ENCODE measurements at regions not wholly inside any gene's neighbourhood (a gene's known extent, or its start where the extent isn't known, plus 50 kb on each side); places are given as distances from the start of the nearest gene placed in this dataset.

DNA sequence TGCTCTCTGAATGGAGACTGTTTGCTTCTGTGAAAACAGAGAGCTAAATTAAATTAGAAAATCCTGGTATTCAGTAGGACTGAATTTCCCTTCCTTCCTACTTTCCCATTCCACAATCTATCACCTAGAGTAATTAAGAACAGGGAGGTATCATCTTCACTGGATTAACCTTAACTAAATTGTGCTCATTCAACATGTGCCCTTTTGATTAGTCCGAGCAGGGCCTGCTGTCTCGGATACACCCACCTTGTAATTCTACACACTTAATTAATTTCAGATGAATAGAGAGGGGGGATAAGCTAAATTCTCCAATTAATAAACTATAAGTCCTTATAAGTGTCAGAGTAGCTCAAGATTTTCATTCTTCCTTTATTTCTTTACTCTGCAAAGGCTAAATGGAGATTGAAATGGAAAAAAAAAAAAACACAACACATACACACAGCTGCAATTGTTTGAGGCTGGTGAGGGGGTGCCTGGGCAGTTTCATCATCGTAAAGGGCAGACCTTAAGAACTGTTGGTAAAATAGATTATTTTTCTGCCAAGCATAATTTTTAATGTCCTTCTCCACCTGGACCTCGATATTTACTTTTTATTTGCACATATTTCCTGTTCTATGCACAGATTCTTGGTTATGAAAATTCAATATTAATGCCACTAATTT lies 157.1 kb upstream of the SIX2 start:
- no peak for ATAC-seq
- intact Hi-C loops (cut with DNase I) = no loop called here
- Histone ChIP-seq H3K36me3 (no peaks in the 10 kb centered on the region), H3K4me1 (peaks cover 12% of the 10 kb centered on the region), H3K27me3 (peaks cover 94% of the 10 kb centered on the region), H3K4me3 (no peak overlapping the region), H3K9me3 (no peaks in the 10 kb centered on the region), H3K27ac (no peak overlapping the region)
- TF ChIP-seq, protein P1, sequence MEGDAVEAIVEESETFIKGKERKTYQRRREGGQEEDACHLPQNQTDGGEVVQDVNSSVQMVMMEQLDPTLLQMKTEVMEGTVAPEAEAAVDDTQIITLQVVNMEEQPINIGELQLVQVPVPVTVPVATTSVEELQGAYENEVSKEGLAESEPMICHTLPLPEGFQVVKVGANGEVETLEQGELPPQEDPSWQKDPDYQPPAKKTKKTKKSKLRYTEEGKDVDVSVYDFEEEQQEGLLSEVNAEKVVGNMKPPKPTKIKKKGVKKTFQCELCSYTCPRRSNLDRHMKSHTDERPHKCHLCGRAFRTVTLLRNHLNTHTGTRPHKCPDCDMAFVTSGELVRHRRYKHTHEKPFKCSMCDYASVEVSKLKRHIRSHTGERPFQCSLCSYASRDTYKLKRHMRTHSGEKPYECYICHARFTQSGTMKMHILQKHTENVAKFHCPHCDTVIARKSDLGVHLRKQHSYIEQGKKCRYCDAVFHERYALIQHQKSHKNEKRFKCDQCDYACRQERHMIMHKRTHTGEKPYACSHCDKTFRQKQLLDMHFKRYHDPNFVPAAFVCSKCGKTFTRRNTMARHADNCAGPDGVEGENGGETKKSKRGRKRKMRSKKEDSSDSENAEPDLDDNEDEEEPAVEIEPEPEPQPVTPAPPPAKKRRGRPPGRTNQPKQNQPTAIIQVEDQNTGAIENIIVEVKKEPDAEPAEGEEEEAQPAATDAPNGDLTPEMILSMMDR (IDR thresholded peaks at IDR 0.05) = no peak
- DNase-seq = no peak

- H3K36me3 ChIP-seq = no peaks in the 10 kb centered on the region
- TF ChIP-seq, protein P1 (IDR thresholded peaks at IDR 0.05) = no peak
- no peak for DNase-seq
- H3K27me3 ChIP-seq = peaks cover 66% of the 10 kb centered on the region
- ATAC-seq = no peak
- intact Hi-C loops (cut with DNase I) = no loop called here
- H3K9me3 ChIP-seq = no peaks in the 10 kb centered on the region
- H3K27ac ChIP-seq = no peak overlapping the region
- H3K4me1 ChIP-seq = no peaks in the 10 kb centered on the region
- H3K4me3 ChIP-seq = no peak overlapping the region
These were observed 153.5 kb upstream of the SIX2 start for GRCh38 chr2:45162711-45163110.

- DNase-seq (no peak), ATAC-seq (no peak)
- TF ChIP-seq, protein P1 (IDR thresholded peaks at IDR 0.05) = no peak
- Histone ChIP-seq H3K36me3 (no peaks in the 10 kb centered on the region), H3K27me3 (peaks cover 11% of the 10 kb centered on the region), H3K27ac (no peak overlapping the region), H3K9me3 (no peaks in the 10 kb centered on the region), H3K4me1 (no peaks in the 10 kb centered on the region), H3K4me3 (no peak overlapping the region)
- intact Hi-C loops (cut with DNase I) = no loop called here
These were observed 147.4 kb upstream of the SIX2 start for GRCh38 chr2:45156605-45157004.

DNA sequence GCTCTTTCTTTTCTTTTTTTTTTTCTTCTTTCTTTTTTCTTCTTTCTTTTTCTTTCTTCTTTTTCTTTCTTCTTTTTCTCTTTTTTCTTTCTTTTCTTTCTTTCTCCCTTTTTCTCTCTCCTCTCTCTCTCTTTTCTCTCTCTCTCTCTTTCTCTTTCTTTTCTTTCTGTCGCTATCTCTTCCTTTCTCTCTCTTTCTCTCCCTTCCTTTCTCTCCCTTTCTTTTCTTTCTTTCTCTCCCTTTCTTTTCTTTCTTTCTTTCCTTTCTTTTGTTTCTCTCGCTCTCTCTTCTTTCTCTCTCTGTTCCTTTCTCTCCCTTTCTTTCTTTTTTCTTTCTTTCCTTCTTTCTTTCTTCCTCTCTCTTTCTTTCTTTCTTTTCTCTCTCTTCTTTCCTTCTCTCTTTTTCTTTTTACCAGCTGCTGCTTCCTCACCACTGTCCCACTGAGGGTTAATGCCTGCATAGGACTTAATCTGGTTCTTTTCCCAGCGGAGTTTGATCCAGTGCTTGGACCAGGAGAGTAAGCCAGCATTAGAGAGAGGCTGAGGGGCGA lies 145.4 kb upstream of the SIX2 start:
- Histone ChIP-seq H3K4me3 (no peak overlapping the region), H3K27me3 (peaks cover 4% of the 10 kb centered on the region), H3K4me1 (no peaks in the 10 kb centered on the region), H3K27ac (no peak overlapping the region), H3K36me3 (no peaks in the 10 kb centered on the region), H3K9me3 (peaks cover 6% of the 10 kb centered on the region)
- no peak for ATAC-seq
- intact Hi-C loops (cut with DNase I) = no loop called here
- no peak for DNase-seq
- TF ChIP-seq, protein P1 (IDR thresholded peaks at IDR 0.05) = no peak

DNA sequence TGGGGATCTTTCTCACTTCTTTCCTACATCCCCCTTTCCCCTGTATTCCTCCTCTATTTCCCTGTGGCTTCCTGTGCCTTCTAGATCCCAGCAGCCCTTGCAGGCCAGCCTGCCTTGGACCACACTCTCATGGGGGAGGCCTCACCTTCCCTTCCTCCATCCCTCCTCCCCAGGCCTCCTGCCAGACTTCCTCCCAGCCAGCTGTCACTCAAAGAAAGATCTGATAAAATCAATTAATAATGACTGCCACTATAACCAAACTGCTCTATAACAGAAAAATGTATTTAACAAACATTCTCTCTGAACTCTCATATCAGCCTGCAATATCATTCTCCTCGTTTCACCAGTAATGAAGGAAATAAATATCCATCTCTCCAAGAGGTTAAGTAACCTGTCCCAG lies 144.9 kb upstream of the SIX2 start:
- TF ChIP-seq, protein P1 (IDR thresholded peaks at IDR 0.05) = no peak
- intact Hi-C loops (cut with DNase I) = no loop called here

More for the DNA sequence above, 144.9 kb upstream of the SIX2 start:
- DNase-seq = no peak
- Histone ChIP-seq H3K4me3 (no peak overlapping the region), H3K36me3 (no peaks in the 10 kb centered on the region), H3K27ac (no peak overlapping the region), H3K9me3 (peaks cover 6% of the 10 kb centered on the region), H3K4me1 (no peaks in the 10 kb centered on the region), H3K27me3 (peaks cover 4% of the 10 kb centered on the region)
- ATAC-seq = no peak

All from upper lobe of right lung (tissue), 1 donor.